ENCODE measurements at regions not wholly inside any gene's neighbourhood (a gene's known extent, or its start where the extent isn't known, plus 50 kb on each side); places are given as distances from the start of the nearest gene placed in this dataset.

- no peak for DNase-seq
- Mint-ChIP-seq H3K4me3 (no peak overlapping the region), H3K4me1 (peaks cover 1% of the 10 kb centered on the region), H3K36me3 (ENCODE audit: low read depth) (no peaks in the 10 kb centered on the region), H3K27ac (no peak overlapping the region), H3K27me3 (peaks cover 42% of the 10 kb centered on the region), H3K9me3 (no peaks in the 10 kb centered on the region)
- intact Hi-C loops (cut with micrococcal nuclease) = no loop called here
- no peak for TF ChIP-seq CTCF (IDR thresholded peaks at IDR 0.05)
- CTCF ChIA-PET = no interaction called here
- no peak for ATAC-seq (ENCODE audit: low read depth)
- POLR2A ChIA-PET = no interaction called here
These were observed 99.4 kb upstream of the SDK2 start for GRCh38 chr17:73743518-73744201.

- CTCF ChIA-PET = interaction anchor here (0.6 kb wide), 1 partner anchor 188 kb away, joined by 3 read pairs; no protein-coding TSS in a partner anchor
- Mint-ChIP-seq H3K4me1 (peaks cover 1% of the 10 kb centered on the region), H3K9me3 (no peaks in the 10 kb centered on the region), H3K4me3 (no peak overlapping the region), H3K27ac (no peak overlapping the region), H3K36me3 (ENCODE audit: low read depth) (no peaks in the 10 kb centered on the region), H3K27me3 (peaks cover 37% of the 10 kb centered on the region)
- TF ChIP-seq CTCF (IDR thresholded peaks at IDR 0.05) = no peak
- POLR2A ChIA-PET = no interaction called here
- DNase-seq (no peak), ATAC-seq (ENCODE audit: low read depth) (no peak)
- intact Hi-C loops (cut with micrococcal nuclease) = no loop called here
These were observed 100.2 kb upstream of the SDK2 start for GRCh38 chr17:73744411-73744810.

GRCh38 chr17:73746314-73747073 lies 102.2 kb upstream of the SDK2 start:
- Mint-ChIP-seq H3K27ac (no peak overlapping the region), H3K9me3 (no peaks in the 10 kb centered on the region), H3K4me3 (no peak overlapping the region), H3K36me3 (ENCODE audit: low read depth) (no peaks in the 10 kb centered on the region), H3K27me3 (peaks cover 23% of the 10 kb centered on the region), H3K4me1 (peaks cover 1% of the 10 kb centered on the region)
- TF ChIP-seq CTCF (IDR thresholded peaks at IDR 0.05) = no peak
- intact Hi-C loops (cut with micrococcal nuclease) = no loop called here
- CTCF ChIA-PET = no interaction called here
- POLR2A ChIA-PET = no interaction called here
- ATAC-seq (ENCODE audit: low read depth) = no peak
- no peak for DNase-seq

GRCh38 chr17:73747221-73748002 lies 103.2 kb upstream of the SDK2 start:
- intact Hi-C loops (cut with micrococcal nuclease) = no loop called here
- Mint-ChIP-seq H3K36me3 (ENCODE audit: low read depth) (no peaks in the 10 kb centered on the region), H3K4me1 (peaks cover 1% of the 10 kb centered on the region), H3K27ac (no peak overlapping the region), H3K4me3 (no peak overlapping the region), H3K27me3 (peaks cover 17% of the 10 kb centered on the region), H3K9me3 (no peaks in the 10 kb centered on the region)
- DNase-seq = no peak
- POLR2A ChIA-PET = no interaction called here
- ATAC-seq (ENCODE audit: low read depth) = no peak
- no peak for TF ChIP-seq CTCF (IDR thresholded peaks at IDR 0.05)
- CTCF ChIA-PET = no interaction called here

GRCh38 chr17:73748508-73748907 lies 104.3 kb upstream of the SDK2 start:
- peaks cover 1% of the 10 kb centered on the region for H3K4me1 Mint-ChIP-seq
- H3K9me3 Mint-ChIP-seq = no peaks in the 10 kb centered on the region
- H3K27ac Mint-ChIP-seq = no peak overlapping the region
- no peak for DNase-seq
- ChIA-PET POLR2A (no interaction called here), CTCF (no interaction called here)
- no peaks in the 10 kb centered on the region for H3K36me3 Mint-ChIP-seq (ENCODE audit: low read depth)
- H3K4me3 Mint-ChIP-seq = no peak overlapping the region
- intact Hi-C loops (cut with micrococcal nuclease) = no loop called here
- H3K27me3 Mint-ChIP-seq = peaks cover 15% of the 10 kb centered on the region
- ATAC-seq (ENCODE audit: low read depth) = no peak
- no peak for TF ChIP-seq CTCF (IDR thresholded peaks at IDR 0.05)
